Endothelial cell of umbilical vein (primary cell): ENCODE measurements at regions not wholly inside any gene's neighbourhood (a gene's known extent, or its start where the extent isn't known, plus 50 kb on each side); places are given as distances from the start of the nearest gene placed in this dataset.

ENCODE experiments used
- BruUV-seq: library from RNA; stranded (reverse); fragments of 400-500 nt; replicated peaks from 2 replicates; lab custom pipeline; 2021; lab: Mats Ljungman, UMichigan
- CTCF ChIA-PET: fragments of 300-600, 350-600 bp; sonication (Branson Sonifier 250); formaldehyde crosslinking; loops from one replicate; lab custom pipeline; 2021; ENCODE audit warnings: antibody characterized with exemption, inconsistent platforms; lab: Charles Lee
- POLR2A ChIA-PET: fragments of 300-600, 350-600 bp; sonication (Branson Sonifier 250); formaldehyde crosslinking; loops from one replicate; lab custom pipeline; 2021; ENCODE audit warnings: antibody characterized with exemption, inconsistent platforms; lab: Charles Lee
- DNase-seq: peaks from one replicate; pipeline ENCODE4 v3.0.0-alpha.2; 2011; ENCODE audit warnings: low read depth, low spot score
- FAIRE-seq: peaks from 2 replicates; lab custom pipeline; 2011; peaks lifted over from hg19 to GRCh38; lab: Jason Lieb, UNC
- H2AFZ ChIP-seq: 2 replicates; pipeline ENCODE4 v1.6.0; 2012; ENCODE audit warnings: low read depth, low read length, control low read depth, inconsistent platforms
- H3K27ac ChIP-seq: 2 replicates; pipeline ENCODE4 v1.5.1; 2011; ENCODE audit warnings: low read depth, mild to moderate bottlenecking, control low read depth, low read length, moderate library complexity; ENCODE audit not compliant: insufficient read depth
- H3K27me3 ChIP-seq, 2 experiments: 2 replicates each; pipeline versions ENCODE4 v1.6.0 to v1.6.1; 2011; ENCODE audit warnings: low read length in 2 of 2, mixed read lengths in 1 of 2; ENCODE audit not compliant: control insufficient read depth in 2 of 2, insufficient read depth in 2 of 2
- H3K36me3 ChIP-seq, 2 experiments: 2 replicates in 1 of 2; 3 replicates in 1 of 2; pipeline ENCODE4 v1.5.1; 2011; ENCODE audit warnings: low read length in 2 of 2, mild to moderate bottlenecking in 1 of 2, moderate library complexity in 1 of 2; ENCODE audit not compliant: control insufficient read depth in 2 of 2, insufficient read depth in 2 of 2; ENCODE audit errors: extremely low read depth in 1 of 2
- H3K4me1 ChIP-seq: 3 replicates; pipeline ENCODE4 v1.5.1; 2011; ENCODE audit warnings: mild to moderate bottlenecking, low read length; ENCODE audit not compliant: control insufficient read depth, insufficient read depth; ENCODE audit errors: extremely low read depth
- H3K4me2 ChIP-seq: 2 replicates; pipeline ENCODE4 v1.6.1; 2011; ENCODE audit warnings: low read length, control low read depth, mixed read lengths; ENCODE audit not compliant: insufficient read depth
- H3K4me3 ChIP-seq, 3 experiments: fragments of 200-600 bp in 1 of 3; sonication (generic), shearing (Covaris generic) in 1 of 3; replicated peaks in 1 of 3; 2 replicates each; pipeline ENCODE4 v1.5.1; 2011 to 2016; ENCODE audit warnings: control low read depth in 3 of 3, low read length in 3 of 3, mild to moderate bottlenecking in 2 of 3, inconsistent platforms in 1 of 3, low read depth in 1 of 3, moderate library complexity in 1 of 3; ENCODE audit not compliant: insufficient read depth in 1 of 3
- H3K79me2 ChIP-seq: 2 replicates; pipeline ENCODE4 v1.6.0; 2012; ENCODE audit warnings: low read length, inconsistent platforms; ENCODE audit not compliant: control insufficient read depth, insufficient read depth
- H3K9ac ChIP-seq: replicated peaks from 2 replicates; pipeline ENCODE3; 2011; ENCODE audit warnings: low read length, control low read depth; ENCODE audit not compliant: insufficient read depth; ENCODE audit errors: extremely low read depth
- H3K9me1 ChIP-seq: replicated peaks from 3 replicates; pipeline ENCODE4 v1.6.0; 2011; ENCODE audit warnings: mild to moderate bottlenecking, low read length; ENCODE audit not compliant: control insufficient read depth, insufficient read depth; ENCODE audit errors: extremely low read depth
- H3K9me3 ChIP-seq: replicated peaks from 2 replicates; pipeline ENCODE4 v1.5.1; 2012; ENCODE audit warnings: low read length, inconsistent platforms; ENCODE audit not compliant: control insufficient read depth, insufficient read depth
- H4K20me1 ChIP-seq: replicated peaks from 2 replicates; pipeline ENCODE3; 2011; ENCODE audit warnings: mild to moderate bottlenecking, low read length; ENCODE audit not compliant: control insufficient read depth, insufficient read depth; ENCODE audit errors: extremely low read depth
- EZH2 ChIP-seq: IDR thresholded peaks from 2 replicates; pipeline ENCODE4 v1.6.1; 2012; ENCODE audit warnings: borderline replicate concordance, low read depth, mild to moderate bottlenecking, moderate library complexity, low read length, inconsistent platforms; ENCODE audit not compliant: severe bottlenecking
- FOS ChIP-seq: IDR thresholded peaks from 2 replicates; pipeline ENCODE4 v1.6.1; 2011; ENCODE audit warnings: mild to moderate bottlenecking, low read length, moderate library complexity, borderline replicate concordance; ENCODE audit not compliant: insufficient read depth
- JUN ChIP-seq: IDR thresholded peaks from 2 replicates; pipeline ENCODE4 v1.6.1; 2011; ENCODE audit warnings: borderline replicate concordance, low read depth; ENCODE audit not compliant: insufficient read length, insufficient read depth
- POLR2A ChIP-seq: IDR thresholded peaks from 2 replicates; pipeline ENCODE4 v1.6.1; 2012; ENCODE audit warnings: low read depth, mild to moderate bottlenecking, control low read depth, low read length
- POLR2AphosphoS5 ChIP-seq: IDR thresholded peaks from 2 replicates; pipeline ENCODE4 v1.6.1; 2012; ENCODE audit warnings: low read depth, mild to moderate bottlenecking, control low read depth, low read length, moderate library complexity; ENCODE audit not compliant: insufficient read depth
- dilution Hi-C: fragments of 300-500 bp; cut with MboI; formaldehyde crosslinking; loops from one replicate; pipeline ENCODE4 v1.15.0; 2019; ENCODE audit warnings: low sequenced_read_pairs; ENCODE audit not compliant: extremely low pct_ligation_motif_present
- intact Hi-C: fragments of 100-400 bp; cut with micrococcal nuclease; formaldehyde crosslinking; loops from one replicate; pipeline ENCODE4 v1.10.0; 2022
- TF ChIP-seq, protein P1 (sequence below): IDR thresholded peaks from 2 replicates; pipeline ENCODE4 v1.6.1; 2011; ENCODE audit not compliant: insufficient read depth, insufficient read length

DNA sequence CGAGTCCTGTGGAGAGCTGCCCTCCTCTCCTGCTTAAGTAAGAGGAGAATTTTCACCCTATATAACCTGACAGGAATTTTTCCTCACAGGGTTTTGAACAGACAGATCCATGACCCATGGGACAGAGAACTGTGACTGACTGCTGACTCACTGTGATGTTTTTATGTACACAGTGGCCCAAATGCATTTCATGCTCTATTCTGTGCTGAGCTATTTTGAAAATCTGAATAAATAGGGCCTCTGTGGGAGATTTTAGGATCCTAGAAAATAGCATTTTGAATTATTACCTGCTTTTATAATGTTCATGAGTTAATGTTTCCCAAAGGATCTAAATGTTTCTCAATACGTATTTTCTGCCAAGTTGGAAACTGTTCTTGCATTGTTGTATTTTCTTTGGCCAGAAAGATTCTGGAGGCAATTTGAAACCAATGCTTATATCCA lies 577.4 kb downstream of the HTR1B start:
- FAIRE-seq, result no peak
- CTCF ChIA-PET, result interaction anchor here (3.3 kb wide), 1 partner anchor 24 kb away, joined by 8 read pairs; no protein-coding TSS in a partner anchor
- POLR2A ChIA-PET, result no interaction called here

GRCh38 chr6:76881414-76881813 lies 581.9 kb downstream of the HTR1B start:
- H3K27ac ChIP-seq, result no peak overlapping the region
- TF ChIP-seq JUN, result no peak
- TF ChIP-seq, protein P1, sequence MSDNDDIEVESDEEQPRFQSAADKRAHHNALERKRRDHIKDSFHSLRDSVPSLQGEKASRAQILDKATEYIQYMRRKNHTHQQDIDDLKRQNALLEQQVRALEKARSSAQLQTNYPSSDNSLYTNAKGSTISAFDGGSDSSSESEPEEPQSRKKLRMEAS, result no peak
- TF ChIP-seq FOS, result no peak
- no peak for TF ChIP-seq POLR2A
- TF ChIP-seq EZH2, result no peak
- ChIA-PET CTCF (no interaction called here), POLR2A (no interaction called here)
- H3K36me3 ChIP-seq, result no peaks in the 10 kb centered on the region
- intact Hi-C loops, result no loop called here
- H3K27me3 ChIP-seq, result no peaks in the 10 kb centered on the region
- no TSS peak for BruUV-seq
- no peaks in the 10 kb centered on the region for H4K20me1 ChIP-seq
- no peak for FAIRE-seq
- H2AFZ ChIP-seq, result no peak overlapping the region
- no peaks in the 10 kb centered on the region for H3K4me1 ChIP-seq
- H3K9me3 ChIP-seq, result no peaks in the 10 kb centered on the region
- H3K4me3 ChIP-seq, result no peak overlapping the region
- H3K4me2 ChIP-seq, result no peak overlapping the region
- H3K79me2 ChIP-seq, result no peaks in the 10 kb centered on the region
- no peaks in the 10 kb centered on the region for H3K9me1 ChIP-seq
- DNase-seq, result no peak
- dilution Hi-C loops, result no loop called here
- no peak overlapping the region for H3K9ac ChIP-seq

More for the DNA sequence above, 577.4 kb downstream of the HTR1B start:
- Histone ChIP-seq H4K20me1 (no peaks in the 10 kb centered on the region), H3K27me3 (no peaks in the 10 kb centered on the region), H3K9me1 (no peaks in the 10 kb centered on the region), H3K27ac (no peak overlapping the region), H3K36me3 (no peaks in the 10 kb centered on the region), H3K4me3 (no peak overlapping the region), H2AFZ (no peak overlapping the region), H3K4me2 (no peak overlapping the region), H3K9ac (no peak overlapping the region), H3K4me1 (no peaks in the 10 kb centered on the region), H3K79me2 (no peaks in the 10 kb centered on the region), H3K9me3 (no peaks in the 10 kb centered on the region)
- intact Hi-C loops (no loop called here), dilution Hi-C loops (no loop called here)
- TF ChIP-seq POLR2AphosphoS5 (no peak), POLR2A (no peak), FOS (no peak)
- TF ChIP-seq, protein P1, result no peak
- no TSS peak for BruUV-seq
- DNase-seq, result no peak
